HFF-Myc (cell line): ENCODE measurements at regions not wholly inside any gene's neighbourhood (a gene's known extent, or its start where the extent isn't known, plus 50 kb on each side); places are given as distances from the start of the nearest gene placed in this dataset.

ENCODE experiments used
- DNase-seq: peaks from one replicate; pipeline ENCODE4 v3.0.0-alpha.2; 2011; ENCODE audit warnings: low read depth; ENCODE audit errors: extremely low read depth
- H3K4me3 ChIP-seq: replicated peaks from 2 replicates; pipeline ENCODE4 v1.5.1; 2011; ENCODE audit warnings: low read depth, mild to moderate bottlenecking, control low read depth, low read length
- TF ChIP-seq, protein P1 (sequence below): IDR thresholded peaks from 2 replicates; pipeline ENCODE4 v1.5.1; 2012; ENCODE audit warnings: mild to moderate bottlenecking, low read depth, low read length, control low read depth; ENCODE audit errors: missing control alignments

GRCh38 chr5:17156463-17156862 is 61.0 kb upstream of the BASP1 start:
- TF ChIP-seq, protein P1, sequence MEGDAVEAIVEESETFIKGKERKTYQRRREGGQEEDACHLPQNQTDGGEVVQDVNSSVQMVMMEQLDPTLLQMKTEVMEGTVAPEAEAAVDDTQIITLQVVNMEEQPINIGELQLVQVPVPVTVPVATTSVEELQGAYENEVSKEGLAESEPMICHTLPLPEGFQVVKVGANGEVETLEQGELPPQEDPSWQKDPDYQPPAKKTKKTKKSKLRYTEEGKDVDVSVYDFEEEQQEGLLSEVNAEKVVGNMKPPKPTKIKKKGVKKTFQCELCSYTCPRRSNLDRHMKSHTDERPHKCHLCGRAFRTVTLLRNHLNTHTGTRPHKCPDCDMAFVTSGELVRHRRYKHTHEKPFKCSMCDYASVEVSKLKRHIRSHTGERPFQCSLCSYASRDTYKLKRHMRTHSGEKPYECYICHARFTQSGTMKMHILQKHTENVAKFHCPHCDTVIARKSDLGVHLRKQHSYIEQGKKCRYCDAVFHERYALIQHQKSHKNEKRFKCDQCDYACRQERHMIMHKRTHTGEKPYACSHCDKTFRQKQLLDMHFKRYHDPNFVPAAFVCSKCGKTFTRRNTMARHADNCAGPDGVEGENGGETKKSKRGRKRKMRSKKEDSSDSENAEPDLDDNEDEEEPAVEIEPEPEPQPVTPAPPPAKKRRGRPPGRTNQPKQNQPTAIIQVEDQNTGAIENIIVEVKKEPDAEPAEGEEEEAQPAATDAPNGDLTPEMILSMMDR: no peak
- DNase-seq: no peak
- H3K4me3 ChIP-seq: no peak overlapping the region

DNA sequence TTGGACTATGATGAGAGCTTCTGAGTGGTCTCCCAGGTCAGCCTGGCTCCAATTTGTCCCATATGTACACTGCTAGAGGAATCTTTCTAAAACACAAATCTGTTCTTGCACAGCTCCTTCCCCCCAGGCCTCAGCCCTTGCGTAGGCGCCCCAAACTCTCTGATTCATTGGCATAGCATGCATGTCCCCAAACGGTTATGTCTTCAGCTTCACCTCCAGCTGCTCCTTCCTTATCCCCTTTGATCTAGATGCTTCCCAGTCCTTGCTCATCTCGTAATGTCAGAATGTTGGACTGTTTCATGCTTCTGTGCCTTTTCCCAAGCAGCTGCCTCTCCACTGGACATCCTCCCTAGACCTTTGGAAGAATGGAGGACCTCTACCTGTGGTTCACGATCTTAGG is 60.1 kb upstream of the BASP1 start:
- H3K4me3 ChIP-seq: no peak overlapping the region
- TF ChIP-seq, protein P1: no peak
- DNase-seq: no peak

DNA sequence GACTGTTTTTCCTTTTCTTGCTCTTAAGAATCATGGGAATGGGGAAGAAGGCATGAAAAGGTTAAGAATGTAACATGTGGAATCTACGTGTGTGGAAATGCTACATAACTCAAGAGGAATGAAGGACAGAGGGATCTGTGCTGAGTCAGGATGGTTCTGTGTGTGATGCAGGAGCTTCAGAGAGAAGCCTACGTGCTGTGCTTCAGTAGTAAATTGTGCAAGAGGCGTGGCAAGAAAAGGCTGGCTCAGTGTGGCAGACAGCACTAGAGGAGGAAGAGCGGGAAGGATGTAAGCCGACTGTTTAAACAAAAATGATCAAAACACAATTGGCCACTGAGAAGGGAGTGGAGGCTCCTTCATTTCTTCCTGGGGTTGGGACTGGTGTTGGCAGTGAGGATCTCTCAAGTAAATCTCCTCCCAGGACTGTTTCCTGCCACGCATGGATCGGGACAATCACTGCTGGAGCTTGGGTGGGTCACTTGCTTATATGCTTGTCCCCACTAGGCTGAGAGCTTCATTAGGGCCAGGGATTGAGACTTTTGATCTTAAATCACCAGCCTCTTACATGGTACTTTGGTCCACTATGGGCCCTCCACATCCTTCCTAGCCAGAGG is 59.4 kb upstream of the BASP1 start:
- TF ChIP-seq, protein P1: no peak
- no peak for DNase-seq
- no peak overlapping the region for H3K4me3 ChIP-seq

DNA sequence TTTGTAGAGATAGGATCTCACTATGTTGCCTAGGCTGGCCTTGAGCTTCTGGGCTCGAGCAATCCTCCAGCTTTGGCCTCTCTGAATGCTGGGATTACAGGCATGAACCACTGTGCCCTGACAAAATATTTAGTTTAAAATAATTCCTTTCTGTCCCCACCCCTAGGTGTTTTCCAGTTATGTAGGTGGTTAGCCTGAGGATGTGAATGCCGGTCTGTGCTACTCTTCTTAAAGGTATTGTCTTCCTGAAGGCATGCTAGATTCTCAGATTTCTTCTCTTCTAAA is 56.7 kb upstream of the BASP1 start:
- H3K4me3 ChIP-seq: no peak overlapping the region
- no peak for DNase-seq
- TF ChIP-seq, protein P1: no peak

GRCh38 chr5:17161662-17162061 is 55.8 kb upstream of the BASP1 start:
- no peak for DNase-seq
- no peak overlapping the region for H3K4me3 ChIP-seq
- TF ChIP-seq, protein P1: no peak

- no peak overlapping the region for H3K4me3 ChIP-seq
- DNase-seq: no peak
Observed at GRCh38 chr5:17163221-17163620, 54.2 kb upstream of the BASP1 start.

More at GRCh38 chr5:17163221-17163620, 54.2 kb upstream of the BASP1 start:
- TF ChIP-seq, protein P1: no peak
